OCI-LY7 (cell line): ENCODE measurements at regions not wholly inside any gene's neighbourhood (a gene's known extent, or its start where the extent isn't known, plus 50 kb on each side); places are given as distances from the start of the nearest gene placed in this dataset.

Experiments used
- BruUV-seq: library from RNA; stranded (reverse); fragments of 400-500 nt; replicated peaks from 2 replicates; lab custom pipeline; 2021; lab: Mats Ljungman, UMichigan
- CTCF ChIA-PET: fragments of 300-600 bp; sonication (Branson Sonifier 250); formaldehyde crosslinking; loops from one replicate; lab custom pipeline; 2022; ENCODE audit warnings: antibody characterized with exemption; ENCODE audit not compliant: unreplicated experiment; lab: Charles Lee
- POLR2A ChIA-PET: fragments of 300-600 bp; sonication (Branson Sonifier 250); formaldehyde crosslinking; loops from one replicate; lab custom pipeline; 2022; ENCODE audit warnings: antibody characterized with exemption; lab: Charles Lee
- DNase-seq: peaks from one replicate; pipeline ENCODE4 v3.0.0-alpha.2; 2015; ENCODE audit warnings: low spot score
- H2AFZ ChIP-seq: fragments of 200-600 bp; sonication (generic), shearing (Covaris generic); 2 replicates; pipeline ENCODE4 v1.6.1; 2014; ENCODE audit warnings: mild to moderate bottlenecking, antibody characterized with exemption, low read length, moderate library complexity
- H3K27ac ChIP-seq: fragments of 200-600 bp; sonication (generic); 2 replicates; pipeline ENCODE4 v1.5.1; 2014; ENCODE audit warnings: mixed run types, low read depth, mild to moderate bottlenecking, moderate library complexity, low read length, inconsistent platforms; ENCODE audit not compliant: poor library complexity, severe bottlenecking
- H3K36me3 ChIP-seq: fragments of 200-600 bp; sonication (generic); 2 replicates; pipeline ENCODE4 v1.6.1; 2014; ENCODE audit warnings: mild to moderate bottlenecking, antibody characterized with exemption, low read length, moderate library complexity, mixed read lengths; ENCODE audit not compliant: insufficient read depth
- H3K4me1 ChIP-seq: fragments of 200-600 bp; sonication (generic); 2 replicates; pipeline ENCODE4 v1.5.1; 2014; ENCODE audit warnings: mild to moderate bottlenecking, low read length; ENCODE audit not compliant: insufficient read depth, poor library complexity, severe bottlenecking
- H3K4me2 ChIP-seq: fragments of 200-600 bp; sonication (generic); 2 replicates; pipeline ENCODE4 v1.6.1; 2014; ENCODE audit warnings: mild to moderate bottlenecking, low read length
- H3K4me3 ChIP-seq: fragments of 200-600 bp; sonication (generic); 2 replicates; pipeline ENCODE4 v1.5.1; 2014; ENCODE audit warnings: mild to moderate bottlenecking, low read depth, low read length; ENCODE audit not compliant: poor library complexity, severe bottlenecking
- H3K79me2 ChIP-seq: fragments of 200-600 bp; sonication (generic); 2 replicates; pipeline ENCODE4 v1.6.1; 2016; ENCODE audit warnings: low read depth, mild to moderate bottlenecking, low read length, moderate library complexity, mixed read lengths; ENCODE audit not compliant: insufficient read depth
- H3K9me2 ChIP-seq: fragments of 200-600 bp; sonication (generic); 2 replicates; pipeline ENCODE4 v1.6.1; 2016; ENCODE audit warnings: mild to moderate bottlenecking, low read length, mixed read lengths; ENCODE audit not compliant: insufficient read depth
- H3K9me3 ChIP-seq: fragments of 200-600 bp; sonication (generic); 2 replicates; pipeline ENCODE4 v1.6.1; 2014; ENCODE audit warnings: mild to moderate bottlenecking, mixed run types, low read length, mixed read lengths
- H4K20me1 ChIP-seq: fragments of 200-600 bp; sonication (generic); 2 replicates; pipeline ENCODE4 v1.6.1; 2014; ENCODE audit warnings: mild to moderate bottlenecking, antibody characterized with exemption, low read length, moderate library complexity, mixed read lengths; ENCODE audit not compliant: insufficient read depth
- EZH2phosphoT487 ChIP-seq: fragments of 200-600 bp; sonication (generic); IDR thresholded peaks from 2 replicates; pipeline ENCODE4 v1.6.1; 2018; ENCODE audit warnings: low read depth, borderline replicate concordance, mild to moderate bottlenecking, mixed run types, antibody characterized with exemption, low read length, moderate library complexity, mixed read lengths
- intact Hi-C: fragments of 100-400 bp; cut with micrococcal nuclease; formaldehyde crosslinking; loops from one replicate; pipeline ENCODE4 v1.10.0; 2022; ENCODE audit not compliant: unreplicated experiment
- TF ChIP-seq, protein P1 (sequence below): fragments of 200-600 bp; sonication (generic); conservative IDR thresholded peaks from 2 replicates; pipeline ENCODE4 v1.5.1; 2014; ENCODE audit warnings: mild to moderate bottlenecking, antibody characterized with exemption, low read length, moderate library complexity, mixed read lengths

DNA sequence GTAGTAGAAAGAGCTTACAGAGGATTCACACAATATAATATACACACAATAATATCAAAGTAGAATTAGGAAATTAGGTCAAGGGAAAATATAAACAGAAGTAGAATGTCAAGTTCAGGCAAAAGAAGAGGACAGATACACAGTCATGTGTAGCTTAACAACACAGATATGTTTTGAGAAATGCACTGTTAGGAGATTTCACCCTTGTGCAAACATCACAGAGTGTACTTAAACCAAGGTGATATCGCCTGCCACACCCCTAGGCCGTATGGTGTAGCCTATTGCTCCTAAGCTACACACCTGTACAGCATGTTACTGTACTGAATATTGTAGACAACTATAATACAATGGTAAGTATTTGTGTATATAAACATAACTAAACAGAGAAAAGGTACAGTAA lies 110.0 kb upstream of the EDNRA start:
- no peak overlapping the region for H2AFZ ChIP-seq

DNA sequence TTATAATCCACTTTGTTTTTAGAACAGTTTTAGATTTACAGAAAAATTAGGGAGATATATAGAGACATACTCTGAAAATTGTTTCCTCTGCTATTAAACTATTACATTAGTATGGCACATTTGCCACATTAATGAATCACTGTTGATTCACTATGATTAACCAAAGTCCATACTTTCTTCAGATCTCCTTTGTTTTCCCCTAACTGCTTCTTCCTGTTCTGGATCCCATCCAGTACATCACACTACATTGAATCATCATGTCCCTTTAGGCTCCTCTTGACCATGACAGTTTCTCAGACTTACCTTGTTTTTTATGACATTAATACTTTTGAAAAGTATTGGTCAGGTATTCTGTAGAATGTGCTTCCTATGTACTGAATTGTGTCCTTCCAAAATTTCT lies 109.2 kb upstream of the EDNRA start:
- POLR2A ChIA-PET, result no interaction called here
- DNase-seq, result no peak
- CTCF ChIA-PET, result no interaction called here
- Histone ChIP-seq H3K4me1 (no peaks in the 10 kb centered on the region), H3K4me3 (no peak overlapping the region), H3K36me3 (no peaks in the 10 kb centered on the region), H3K79me2 (no peaks in the 10 kb centered on the region), H4K20me1 (no peaks in the 10 kb centered on the region), H3K27ac (no peak overlapping the region), H3K9me3 (no peaks in the 10 kb centered on the region), H3K9me2 (no peaks in the 10 kb centered on the region), H3K4me2 (no peak overlapping the region), H2AFZ (no peak overlapping the region)
- TF ChIP-seq, protein P1, sequence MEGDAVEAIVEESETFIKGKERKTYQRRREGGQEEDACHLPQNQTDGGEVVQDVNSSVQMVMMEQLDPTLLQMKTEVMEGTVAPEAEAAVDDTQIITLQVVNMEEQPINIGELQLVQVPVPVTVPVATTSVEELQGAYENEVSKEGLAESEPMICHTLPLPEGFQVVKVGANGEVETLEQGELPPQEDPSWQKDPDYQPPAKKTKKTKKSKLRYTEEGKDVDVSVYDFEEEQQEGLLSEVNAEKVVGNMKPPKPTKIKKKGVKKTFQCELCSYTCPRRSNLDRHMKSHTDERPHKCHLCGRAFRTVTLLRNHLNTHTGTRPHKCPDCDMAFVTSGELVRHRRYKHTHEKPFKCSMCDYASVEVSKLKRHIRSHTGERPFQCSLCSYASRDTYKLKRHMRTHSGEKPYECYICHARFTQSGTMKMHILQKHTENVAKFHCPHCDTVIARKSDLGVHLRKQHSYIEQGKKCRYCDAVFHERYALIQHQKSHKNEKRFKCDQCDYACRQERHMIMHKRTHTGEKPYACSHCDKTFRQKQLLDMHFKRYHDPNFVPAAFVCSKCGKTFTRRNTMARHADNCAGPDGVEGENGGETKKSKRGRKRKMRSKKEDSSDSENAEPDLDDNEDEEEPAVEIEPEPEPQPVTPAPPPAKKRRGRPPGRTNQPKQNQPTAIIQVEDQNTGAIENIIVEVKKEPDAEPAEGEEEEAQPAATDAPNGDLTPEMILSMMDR, result no peak
- TF ChIP-seq EZH2phosphoT487, result no peak
- intact Hi-C loops, result no loop called here
- no TSS peak for BruUV-seq

More for the DNA sequence above, 110.0 kb upstream of the EDNRA start:
- Histone ChIP-seq H4K20me1 (no peaks in the 10 kb centered on the region), H3K4me1 (no peaks in the 10 kb centered on the region), H3K79me2 (no peaks in the 10 kb centered on the region), H3K27ac (no peak overlapping the region), H3K4me2 (no peak overlapping the region), H3K9me3 (no peaks in the 10 kb centered on the region), H3K9me2 (no peaks in the 10 kb centered on the region), H3K4me3 (no peak overlapping the region), H3K36me3 (no peaks in the 10 kb centered on the region)
- intact Hi-C loops, result no loop called here
- BruUV-seq, result no TSS peak
- no peak for DNase-seq
- TF ChIP-seq, protein P1, result no peak
- no peak for TF ChIP-seq EZH2phosphoT487
- CTCF ChIA-PET, result no interaction called here
- POLR2A ChIA-PET, result no interaction called here

DNA sequence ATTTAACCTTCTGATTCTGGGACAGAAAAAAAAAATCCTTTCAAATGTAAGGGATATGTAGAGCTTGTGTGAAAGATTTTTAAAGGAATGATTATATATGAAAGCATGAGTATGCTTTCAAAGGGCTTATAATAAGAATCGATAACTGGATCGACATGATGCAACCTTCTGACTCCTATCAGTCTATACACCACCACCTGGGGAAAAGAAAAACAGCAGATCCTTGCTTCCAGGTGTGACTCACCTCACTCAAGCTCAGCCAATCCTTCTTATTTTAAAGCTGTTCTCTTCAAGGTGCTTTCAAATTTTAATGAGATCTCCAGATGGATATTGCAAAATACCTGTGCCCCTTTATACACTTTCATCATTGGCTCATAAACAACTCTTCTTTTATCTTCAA lies 102.1 kb upstream of the EDNRA start:
- CTCF ChIA-PET, result no interaction called here
- BruUV-seq, result no TSS peak
- H3K9me3 ChIP-seq, result no peaks in the 10 kb centered on the region

More for the DNA sequence above, 102.1 kb upstream of the EDNRA start:
- Histone ChIP-seq H3K4me2 (no peak overlapping the region), H3K27ac (no peak overlapping the region), H2AFZ (no peak overlapping the region), H4K20me1 (no peaks in the 10 kb centered on the region), H3K4me1 (no peaks in the 10 kb centered on the region), H3K4me3 (no peak overlapping the region), H3K36me3 (no peaks in the 10 kb centered on the region), H3K79me2 (no peaks in the 10 kb centered on the region), H3K9me2 (no peaks in the 10 kb centered on the region)
- TF ChIP-seq EZH2phosphoT487, result no peak
- TF ChIP-seq, protein P1, result no peak
- POLR2A ChIA-PET, result no interaction called here
- no peak for DNase-seq
- intact Hi-C loops, result no loop called here
